ENCODE measurements at regions not wholly inside any gene's neighbourhood (a gene's known extent, or its start where the extent isn't known, plus 50 kb on each side); places are given as distances from the start of the nearest gene placed in this dataset.

GRCh38 chr18:22822024-22822423 is 111.1 kb upstream of the RBBP8 start:
- no peak for TF ChIP-seq FOXP2 (optimal IDR thresholded peaks at IDR 0.05; ENCODE audit: borderline replicate concordance, extremely low read depth, extremely low read length, insufficient read depth)
- no peak for TF ChIP-seq REST (IDR thresholded peaks at IDR 0.05; ENCODE audit: insufficient read depth in 1 of 2, low read depth in 2 of 2, low read length in 2 of 2)
- TF ChIP-seq TAF1 (IDR thresholded peaks at IDR 0.05; ENCODE audit: borderline replicate concordance, insufficient read depth, low read length): no peak
- no peak for TF ChIP-seq POLR2AphosphoS5 (IDR thresholded peaks at IDR 0.05; ENCODE audit: low read depth, low read length)
- TF ChIP-seq SIN3A (IDR thresholded peaks at IDR 0.05; ENCODE audit: borderline replicate concordance, insufficient read depth, low read length): no peak

GRCh38 chr18:22822841-22823508 is 110.2 kb upstream of the RBBP8 start:
- no peak for TF ChIP-seq FOXP2 (optimal IDR thresholded peaks at IDR 0.05; ENCODE audit: borderline replicate concordance, extremely low read depth, extremely low read length, insufficient read depth)
- no peak for TF ChIP-seq POLR2AphosphoS5 (IDR thresholded peaks at IDR 0.05; ENCODE audit: low read depth, low read length)
- no peak for TF ChIP-seq TAF1 (IDR thresholded peaks at IDR 0.05; ENCODE audit: borderline replicate concordance, insufficient read depth, low read length)

- TF ChIP-seq POLR2AphosphoS5 (IDR thresholded peaks at IDR 0.05; ENCODE audit: low read depth, low read length) (no peak), SIN3A (IDR thresholded peaks at IDR 0.05; ENCODE audit: borderline replicate concordance, insufficient read depth, low read length) (no peak), REST (IDR thresholded peaks at IDR 0.05; ENCODE audit: insufficient read depth in 1 of 2, low read depth in 2 of 2, low read length in 2 of 2) (no peak), TAF1 (IDR thresholded peaks at IDR 0.05; ENCODE audit: borderline replicate concordance, insufficient read depth, low read length) (no peak), FOXP2 (optimal IDR thresholded peaks at IDR 0.05; ENCODE audit: borderline replicate concordance, extremely low read depth, extremely low read length, insufficient read depth) (no peak)
These were observed 106.4 kb upstream of the RBBP8 start for GRCh38 chr18:22826726-22827125.

- TF ChIP-seq FOXP2 (optimal IDR thresholded peaks at IDR 0.05; ENCODE audit: borderline replicate concordance, extremely low read depth, extremely low read length, insufficient read depth): no peak
These were observed 105.9 kb upstream of the RBBP8 start for GRCh38 chr18:22827216-22827615.

GRCh38 chr18:22827741-22828140 is 105.4 kb upstream of the RBBP8 start:
- TF ChIP-seq REST (IDR thresholded peaks at IDR 0.05; ENCODE audit: insufficient read depth in 1 of 2, low read depth in 2 of 2, low read length in 2 of 2) (no peak), FOXP2 (optimal IDR thresholded peaks at IDR 0.05; ENCODE audit: borderline replicate concordance, extremely low read depth, extremely low read length, insufficient read depth) (no peak), SIN3A (IDR thresholded peaks at IDR 0.05; ENCODE audit: borderline replicate concordance, insufficient read depth, low read length) (no peak), POLR2AphosphoS5 (IDR thresholded peaks at IDR 0.05; ENCODE audit: low read depth, low read length) (no peak), TAF1 (IDR thresholded peaks at IDR 0.05; ENCODE audit: borderline replicate concordance, insufficient read depth, low read length) (no peak)

- TF ChIP-seq FOXP2 (optimal IDR thresholded peaks at IDR 0.05; ENCODE audit: borderline replicate concordance, extremely low read depth, extremely low read length, insufficient read depth): no peak
- no peak for TF ChIP-seq TAF1 (IDR thresholded peaks at IDR 0.05; ENCODE audit: borderline replicate concordance, insufficient read depth, low read length)
- TF ChIP-seq POLR2AphosphoS5 (IDR thresholded peaks at IDR 0.05; ENCODE audit: low read depth, low read length): no peak
- TF ChIP-seq REST (IDR thresholded peaks at IDR 0.05; ENCODE audit: insufficient read depth in 1 of 2, low read depth in 2 of 2, low read length in 2 of 2): no peak
- no peak for TF ChIP-seq SIN3A (IDR thresholded peaks at IDR 0.05; ENCODE audit: borderline replicate concordance, insufficient read depth, low read length)
These were observed 105.0 kb upstream of the RBBP8 start for GRCh38 chr18:22828171-22828570.
